Adipocyte (in vitro differentiated cells): ENCODE measurements at regions not wholly inside any gene's neighbourhood (a gene's known extent, or its start where the extent isn't known, plus 50 kb on each side); places are given as distances from the start of the nearest gene placed in this dataset.
"Not testable (repeated sequence)": the region's sequence is repeated elsewhere in the genome, so short reads cannot be mapped to it uniquely, and the experiment has no call there.

Source experiments
- DNase-seq: peaks from one replicate; pipeline ENCODE4 v3.0.0-alpha.2; 2015; ENCODE audit warnings: low read depth
- H3K27me3 ChIP-seq: replicated peaks from 2 replicates; pipeline ENCODE4 v1.7.0; 2013; ENCODE audit warnings: mild to moderate bottlenecking, low read length, moderate library complexity; ENCODE audit not compliant: control insufficient read depth, insufficient read depth
- H3K36me3 ChIP-seq: 2 replicates; pipeline ENCODE4 v1.7.0; 2013; ENCODE audit warnings: low read length, mild to moderate bottlenecking, moderate library complexity; ENCODE audit not compliant: control insufficient read depth, insufficient read depth, severe bottlenecking
- H3K4me1 ChIP-seq: 2 replicates; pipeline ENCODE4 v1.7.0; 2013; ENCODE audit warnings: mild to moderate bottlenecking, low read length, moderate library complexity; ENCODE audit not compliant: control insufficient read depth, insufficient read depth
- H3K4me3 ChIP-seq: 2 replicates; pipeline ENCODE4 v1.7.0; 2013; ENCODE audit warnings: mild to moderate bottlenecking, low read length, moderate library complexity
- H3K9ac ChIP-seq: 2 replicates; pipeline ENCODE4 v1.7.0; 2013; ENCODE audit warnings: mild to moderate bottlenecking, low read length, moderate library complexity
- H3K9me3 ChIP-seq: 2 replicates; pipeline ENCODE4 v1.7.0; 2013; ENCODE audit warnings: mild to moderate bottlenecking, low read length, moderate library complexity; ENCODE audit not compliant: control insufficient read depth

- Histone ChIP-seq H3K27me3 (no peaks in the 10 kb centered on the region), H3K9me3 (peaks cover 4% of the 10 kb centered on the region), H3K36me3 (no peaks in the 10 kb centered on the region), H3K9ac (no peak overlapping the region), H3K4me1 (peaks cover 7% of the 10 kb centered on the region), H3K4me3 (no peak overlapping the region)
- no peak for DNase-seq
Observed at GRCh38 chr12:46985816-46986215, 93.6 kb upstream of the PCED1B start.

GRCh38 chr12:46988122-46988521 lies 91.3 kb upstream of the PCED1B start:
- not testable (repeated sequence) for H3K27me3 ChIP-seq, H3K4me1 ChIP-seq, H3K4me3 ChIP-seq, H3K9ac ChIP-seq, H3K9me3 ChIP-seq, H3K36me3 ChIP-seq, DNase-seq

- H3K27me3 ChIP-seq, result no peaks in the 10 kb centered on the region
- no peak overlapping the region for H3K9ac ChIP-seq
- DNase-seq, result no peak
- H3K36me3 ChIP-seq, result no peaks in the 10 kb centered on the region
- H3K4me1 ChIP-seq, result no peaks in the 10 kb centered on the region
- H3K9me3 ChIP-seq, result peaks cover 4% of the 10 kb centered on the region
- no peak overlapping the region for H3K4me3 ChIP-seq
Observed at GRCh38 chr12:46990211-46990610, 89.2 kb upstream of the PCED1B start.

- not testable (repeated sequence) for H3K4me3 ChIP-seq, H3K9me3 ChIP-seq, DNase-seq, H3K27me3 ChIP-seq, H3K4me1 ChIP-seq, H3K9ac ChIP-seq, H3K36me3 ChIP-seq
Observed at GRCh38 chr12:46992051-46992450, 87.4 kb upstream of the PCED1B start.

GRCh38 chr12:46998811-46999368 lies 80.5 kb upstream of the PCED1B start:
- no peak overlapping the region for H3K4me3 ChIP-seq
- H3K27me3 ChIP-seq, result no peaks in the 10 kb centered on the region
- no peaks in the 10 kb centered on the region for H3K4me1 ChIP-seq
- peak; percentile 75 for DNase-seq
- H3K36me3 ChIP-seq, result no peaks in the 10 kb centered on the region
- peaks cover 3% of the 10 kb centered on the region for H3K9me3 ChIP-seq
- H3K9ac ChIP-seq, result no peak overlapping the region

- DNase-seq, result no peak
- H3K27me3 ChIP-seq, result no peaks in the 10 kb centered on the region
- no peak overlapping the region for H3K9ac ChIP-seq
- H3K4me3 ChIP-seq, result no peak overlapping the region
- H3K9me3 ChIP-seq, result no peaks in the 10 kb centered on the region
- peaks cover 5% of the 10 kb centered on the region for H3K4me1 ChIP-seq
- no peaks in the 10 kb centered on the region for H3K36me3 ChIP-seq
Observed at GRCh38 chr12:47004634-47005033, 74.8 kb upstream of the PCED1B start.

GRCh38 chr12:47007048-47007447 lies 72.4 kb upstream of the PCED1B start:
- H3K27me3 ChIP-seq, result no peaks in the 10 kb centered on the region
- no peaks in the 10 kb centered on the region for H3K36me3 ChIP-seq
- H3K9me3 ChIP-seq, result no peaks in the 10 kb centered on the region
- H3K4me3 ChIP-seq, result no peak overlapping the region
- no peak for DNase-seq
- H3K4me1 ChIP-seq, result peaks cover 5% of the 10 kb centered on the region
- no peak overlapping the region for H3K9ac ChIP-seq

GRCh38 chr12:47012552-47012951 lies 66.9 kb upstream of the PCED1B start:
- Histone ChIP-seq H3K4me1 (peaks cover 7% of the 10 kb centered on the region), H3K36me3 (no peaks in the 10 kb centered on the region), H3K4me3 (no peak overlapping the region), H3K9ac (no peak overlapping the region), H3K9me3 (no peaks in the 10 kb centered on the region), H3K27me3 (no peaks in the 10 kb centered on the region)
- DNase-seq, result no peak

GRCh38 chr12:47014474-47014873 lies 64.9 kb upstream of the PCED1B start:
- no peaks in the 10 kb centered on the region for H3K27me3 ChIP-seq
- H3K9me3 ChIP-seq, result no peaks in the 10 kb centered on the region
- no peak overlapping the region for H3K9ac ChIP-seq
- H3K4me1 ChIP-seq, result peaks cover 6% of the 10 kb centered on the region
- H3K4me3 ChIP-seq, result no peak overlapping the region
- DNase-seq, result peak; percentile 55
- H3K36me3 ChIP-seq, result no peaks in the 10 kb centered on the region

GRCh38 chr12:47015381-47015780 lies 64.0 kb upstream of the PCED1B start:
- no peaks in the 10 kb centered on the region for H3K9me3 ChIP-seq
- H3K9ac ChIP-seq, result no peak overlapping the region
- H3K27me3 ChIP-seq, result no peaks in the 10 kb centered on the region
- DNase-seq, result no peak
- H3K4me1 ChIP-seq, result peaks cover 10% of the 10 kb centered on the region
- H3K4me3 ChIP-seq, result no peak overlapping the region
- H3K36me3 ChIP-seq, result no peaks in the 10 kb centered on the region

GRCh38 chr12:47017041-47017713 lies 62.2 kb upstream of the PCED1B start:
- DNase-seq, result no peak
- Histone ChIP-seq H3K36me3 (no peaks in the 10 kb centered on the region), H3K4me1 (peaks cover 27% of the 10 kb centered on the region), H3K27me3 (no peaks in the 10 kb centered on the region), H3K4me3 (no peak overlapping the region), H3K9me3 (no peaks in the 10 kb centered on the region), H3K9ac (no peak overlapping the region)
